ENCODE measurements at regions not wholly inside any gene's neighbourhood (a gene's known extent, or its start where the extent isn't known, plus 50 kb on each side); places are given as distances from the start of the nearest gene placed in this dataset.

DNA sequence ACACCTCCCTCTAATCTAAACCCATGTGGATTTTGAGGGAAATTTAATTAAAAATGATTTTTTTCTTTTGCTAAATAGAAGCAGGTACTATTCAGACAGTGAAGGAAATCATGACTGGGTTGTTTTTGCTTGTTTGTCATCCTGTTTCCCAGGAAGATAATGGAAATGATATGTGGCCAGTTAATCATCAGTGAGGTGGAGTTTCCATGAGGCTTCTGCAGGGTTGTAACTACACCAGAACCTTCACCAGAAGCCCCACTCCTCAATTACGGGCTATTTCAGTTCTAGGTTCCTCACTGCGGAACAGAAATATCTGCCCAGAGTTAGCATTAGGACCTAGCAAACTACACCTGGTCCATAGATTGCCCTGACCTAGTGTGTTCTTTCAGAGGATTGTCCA lies 394.0 kb downstream of the DLEU7 start:
- ATAC-seq (ENCODE audit: low FRiP score) (no peak), DNase-seq (ENCODE audit: low spot score) (no peak)
- TF ChIP-seq, protein P1, sequence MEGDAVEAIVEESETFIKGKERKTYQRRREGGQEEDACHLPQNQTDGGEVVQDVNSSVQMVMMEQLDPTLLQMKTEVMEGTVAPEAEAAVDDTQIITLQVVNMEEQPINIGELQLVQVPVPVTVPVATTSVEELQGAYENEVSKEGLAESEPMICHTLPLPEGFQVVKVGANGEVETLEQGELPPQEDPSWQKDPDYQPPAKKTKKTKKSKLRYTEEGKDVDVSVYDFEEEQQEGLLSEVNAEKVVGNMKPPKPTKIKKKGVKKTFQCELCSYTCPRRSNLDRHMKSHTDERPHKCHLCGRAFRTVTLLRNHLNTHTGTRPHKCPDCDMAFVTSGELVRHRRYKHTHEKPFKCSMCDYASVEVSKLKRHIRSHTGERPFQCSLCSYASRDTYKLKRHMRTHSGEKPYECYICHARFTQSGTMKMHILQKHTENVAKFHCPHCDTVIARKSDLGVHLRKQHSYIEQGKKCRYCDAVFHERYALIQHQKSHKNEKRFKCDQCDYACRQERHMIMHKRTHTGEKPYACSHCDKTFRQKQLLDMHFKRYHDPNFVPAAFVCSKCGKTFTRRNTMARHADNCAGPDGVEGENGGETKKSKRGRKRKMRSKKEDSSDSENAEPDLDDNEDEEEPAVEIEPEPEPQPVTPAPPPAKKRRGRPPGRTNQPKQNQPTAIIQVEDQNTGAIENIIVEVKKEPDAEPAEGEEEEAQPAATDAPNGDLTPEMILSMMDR (IDR thresholded peaks at IDR 0.05), result no peak

DNA sequence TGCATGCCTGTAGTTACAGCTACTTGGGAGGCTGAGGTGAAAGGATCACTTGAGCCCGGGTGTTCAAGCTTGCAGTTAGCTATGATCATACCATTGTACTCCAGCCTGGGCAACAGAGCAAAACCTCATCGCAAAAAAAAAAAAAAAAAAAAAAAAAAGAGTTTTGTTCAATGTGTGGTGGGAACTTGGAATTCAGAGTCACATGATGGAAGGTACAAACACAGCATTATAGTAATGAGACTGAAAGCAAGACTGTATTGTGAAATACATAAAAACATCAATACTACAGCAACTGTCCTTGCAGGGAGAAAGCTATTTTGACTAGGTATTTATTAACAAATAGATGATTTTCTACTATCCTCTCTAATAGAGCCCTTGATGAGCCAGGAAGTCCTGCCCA lies 393.2 kb downstream of the DLEU7 start:
- no peak for ATAC-seq (ENCODE audit: low FRiP score)

DNA sequence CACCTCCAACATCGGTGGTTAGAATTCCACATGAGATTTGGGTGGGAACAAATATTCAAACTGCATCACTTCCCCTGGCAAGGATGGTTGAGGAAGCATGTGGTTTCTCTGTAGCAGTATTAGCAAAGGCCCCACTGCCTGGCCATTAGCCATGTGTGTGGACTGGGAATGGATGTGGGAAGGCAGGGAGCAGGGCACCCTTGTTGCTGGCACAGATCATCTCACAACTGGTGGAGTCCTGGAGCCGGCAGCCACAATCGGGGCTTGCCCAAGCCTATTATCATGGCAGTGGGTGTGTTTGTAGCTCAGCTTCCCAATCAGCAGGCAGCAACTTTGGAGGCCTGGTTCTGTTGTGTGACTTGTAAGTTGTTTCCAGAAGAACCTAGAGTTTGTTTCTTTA lies 391.9 kb downstream of the DLEU7 start:
- no peak for ATAC-seq (ENCODE audit: low FRiP score)
- TF ChIP-seq, protein P1 (IDR thresholded peaks at IDR 0.05), result no peak

More for the DNA sequence above, 393.2 kb downstream of the DLEU7 start:
- TF ChIP-seq, protein P1 (IDR thresholded peaks at IDR 0.05), result no peak
- no peak for DNase-seq (ENCODE audit: low spot score)

DNA sequence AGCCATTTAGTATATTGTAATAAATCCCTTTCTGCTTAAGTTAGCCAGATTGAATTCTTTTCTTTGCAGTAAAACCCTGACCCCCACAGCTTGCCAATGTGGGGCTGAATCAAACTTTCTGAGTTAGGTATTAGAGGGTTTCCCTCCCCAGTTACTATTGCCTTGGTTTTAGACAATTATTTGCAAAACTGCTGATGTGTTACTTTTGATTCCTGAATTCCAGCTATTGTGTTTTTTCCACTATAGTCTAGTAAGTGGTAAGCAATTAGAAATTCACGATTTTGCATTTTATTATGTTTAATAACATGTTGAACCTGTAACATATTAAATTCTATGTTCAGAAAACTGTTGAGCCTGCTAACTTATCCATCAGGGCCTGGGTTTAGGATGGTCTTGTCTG lies 391.5 kb downstream of the DLEU7 start:
- DNase-seq (ENCODE audit: low spot score) (no peak), ATAC-seq (ENCODE audit: low FRiP score) (no peak)
- TF ChIP-seq, protein P1 (IDR thresholded peaks at IDR 0.05), result no peak

More for the DNA sequence above, 391.9 kb downstream of the DLEU7 start:
- DNase-seq (ENCODE audit: low spot score), result no peak

DNA sequence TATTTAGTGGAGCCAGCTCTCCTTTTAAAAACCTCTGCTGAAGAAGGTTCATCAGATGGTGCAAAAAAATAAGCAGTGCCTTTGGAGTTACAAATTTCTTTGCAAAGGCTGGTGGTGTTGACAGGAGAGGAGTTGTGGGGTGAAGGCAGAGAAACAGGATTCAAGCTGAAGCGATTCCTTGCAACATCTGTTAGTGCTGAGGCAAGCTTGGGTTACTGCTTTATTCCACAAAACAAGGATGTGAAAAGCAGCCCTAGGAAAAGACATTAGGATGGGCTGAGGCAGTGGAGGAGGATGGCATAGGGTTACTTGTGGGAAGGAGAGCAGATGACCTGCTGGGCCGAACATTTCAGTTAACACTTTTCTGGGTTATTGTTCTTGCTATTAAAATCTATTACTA lies 390.7 kb downstream of the DLEU7 start:
- TF ChIP-seq, protein P1 (IDR thresholded peaks at IDR 0.05), result no peak
- ATAC-seq (ENCODE audit: low FRiP score) (no peak), DNase-seq (ENCODE audit: low spot score) (no peak)

DNA sequence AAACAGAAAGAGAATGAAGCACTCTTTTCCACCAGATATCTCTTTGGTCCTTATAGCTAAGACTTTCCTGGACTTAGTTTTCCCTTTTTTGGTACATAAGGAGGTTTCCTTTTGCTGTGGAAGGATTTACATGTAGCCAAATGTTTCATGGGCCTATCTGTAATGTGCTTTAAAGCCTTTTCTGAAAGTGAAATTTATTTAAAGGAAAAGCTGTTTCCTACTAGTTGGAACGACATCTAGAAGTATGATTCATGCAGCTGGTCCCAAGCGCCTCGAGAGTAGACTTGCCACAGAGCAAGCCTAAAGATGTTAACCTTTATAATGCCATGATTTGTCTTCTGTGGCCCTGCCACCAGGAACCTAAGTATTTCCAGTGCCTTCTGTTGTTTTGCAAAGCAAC lies 390.3 kb downstream of the DLEU7 start:
- TF ChIP-seq, protein P1 (IDR thresholded peaks at IDR 0.05), result no peak
- ATAC-seq (ENCODE audit: low FRiP score) (no peak), DNase-seq (ENCODE audit: low spot score) (no peak)

DNA sequence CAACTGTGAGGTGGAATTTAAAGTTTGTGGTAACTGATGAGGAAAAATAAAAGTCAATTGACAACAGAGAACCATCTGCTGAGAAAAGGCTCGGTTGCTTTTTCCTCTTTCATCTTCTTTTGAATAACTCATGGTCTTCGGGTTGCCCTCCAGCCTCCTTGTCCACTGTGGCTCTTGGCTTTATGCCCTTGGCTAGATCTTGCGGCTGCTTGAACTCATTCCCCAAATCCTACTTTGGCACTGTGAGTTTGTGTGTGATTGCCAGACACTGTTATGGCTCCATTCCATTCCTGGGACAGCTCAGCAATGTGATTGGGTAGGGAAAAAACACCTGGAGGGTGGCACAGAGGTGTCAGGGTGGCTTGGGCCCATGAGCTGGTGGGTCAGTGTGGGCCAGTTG lies 387.4 kb downstream of the DLEU7 start:
- TF ChIP-seq, protein P1 (IDR thresholded peaks at IDR 0.05), result no peak
- no peak for DNase-seq (ENCODE audit: low spot score)
- ATAC-seq (ENCODE audit: low FRiP score), result no peak
